ENCODE measurements at regions not wholly inside any gene's neighbourhood (a gene's known extent, or its start where the extent isn't known, plus 50 kb on each side); places are given as distances from the start of the nearest gene placed in this dataset.
A peak's percentile ranks its signal among the peaks of the same experiment; 100 is the strongest.

- no peak for DNase-seq (ENCODE audit: low read depth in 4 of 4, low spot score in 3 of 4)
Measured at GRCh38 chr18:72201032-72201431, 343.1 kb downstream of the CBLN2 start.

- DNase-seq (ENCODE audit: low read depth in 4 of 4, low spot score in 3 of 4) = no peak
Measured at GRCh38 chr18:72197591-72197990, 346.6 kb downstream of the CBLN2 start.

- DNase-seq (ENCODE audit: low read depth in 4 of 4, low spot score in 3 of 4) = no peak
Measured at GRCh38 chr18:72194072-72194471, 350.1 kb downstream of the CBLN2 start.

- DNase-seq (ENCODE audit: low read depth in 4 of 4, low spot score in 3 of 4) = no peak
Measured at GRCh38 chr18:72187956-72188355, 356.2 kb downstream of the CBLN2 start.

GRCh38 chr18:72181241-72181764 is 362.8 kb downstream of the CBLN2 start:
- no peak for DNase-seq (ENCODE audit: low read depth in 4 of 4, low spot score in 3 of 4)

- no peak for DNase-seq (ENCODE audit: low read depth in 4 of 4, low spot score in 3 of 4)
Measured at GRCh38 chr18:72180689-72181088, 363.5 kb downstream of the CBLN2 start.

GRCh38 chr18:72174972-72175649 is 369.0 kb downstream of the CBLN2 start:
- DNase-seq (ENCODE audit: low read depth in 4 of 4, low spot score in 3 of 4) = no peak

GRCh38 chr18:72171596-72171995 is 372.5 kb downstream of the CBLN2 start:
- no peak for DNase-seq (ENCODE audit: low read depth in 4 of 4, low spot score in 3 of 4)

GRCh38 chr18:72161691-72162090 is 382.5 kb downstream of the CBLN2 start:
- DNase-seq (ENCODE audit: low read depth in 4 of 4, low spot score in 3 of 4) = no peak

GRCh38 chr18:72160510-72161445 is 383.4 kb downstream of the CBLN2 start:
- DNase-seq (ENCODE audit: low read depth in 4 of 4, low spot score in 3 of 4) = no peak

GRCh38 chr18:72155327-72155726 is 388.8 kb downstream of the CBLN2 start:
- DNase-seq (ENCODE audit: low read depth in 4 of 4, low spot score in 3 of 4) = peak in 1 of 4 donors; percentile 2

GRCh38 chr18:72154926-72155325 is 389.2 kb downstream of the CBLN2 start:
- DNase-seq (ENCODE audit: low read depth in 4 of 4, low spot score in 3 of 4) = no peak

GRCh38 chr18:72152935-72153334 is 391.2 kb downstream of the CBLN2 start:
- DNase-seq (ENCODE audit: low read depth in 4 of 4, low spot score in 3 of 4) = no peak

- no peak for DNase-seq (ENCODE audit: low read depth in 4 of 4, low spot score in 3 of 4)
Measured at GRCh38 chr18:72147830-72148229, 396.3 kb downstream of the CBLN2 start.

- DNase-seq (ENCODE audit: low read depth in 4 of 4, low spot score in 3 of 4) = no peak
Measured at GRCh38 chr18:72140007-72140406, 404.1 kb downstream of the CBLN2 start.

GRCh38 chr18:72128649-72129048 is 415.5 kb downstream of the CBLN2 start:
- no peak for DNase-seq (ENCODE audit: low read depth in 4 of 4, low spot score in 3 of 4)

- DNase-seq (ENCODE audit: low read depth in 4 of 4, low spot score in 3 of 4) = no peak
Measured at GRCh38 chr18:72122103-72122502, 422.0 kb downstream of the CBLN2 start.

GRCh38 chr18:72119082-72119481 is 425.1 kb downstream of the CBLN2 start:
- no peak for DNase-seq (ENCODE audit: low read depth in 4 of 4, low spot score in 3 of 4)

GRCh38 chr18:72114801-72115594 is 429.1 kb downstream of the CBLN2 start:
- no peak for DNase-seq (ENCODE audit: low read depth in 4 of 4, low spot score in 3 of 4)

GRCh38 chr18:72107647-72108383 is 436.3 kb downstream of the CBLN2 start:
- DNase-seq (ENCODE audit: low read depth in 4 of 4, low spot score in 3 of 4) = no peak
